Frontal cortex (tissue), 3 donors: ENCODE measurements at regions not wholly inside any gene's neighbourhood (a gene's known extent, or its start where the extent isn't known, plus 50 kb on each side); places are given as distances from the start of the nearest gene placed in this dataset.

ENCODE experiments used
- DNase-seq, 2 donors: peaks; one replicate each; pipeline ENCODE4 v3.0.0; 2012; ENCODE audit warnings: low spot score in 2 of 2
- FAIRE-seq: peaks from 2 replicates; lab custom pipeline; 2012; peaks lifted over from hg19 to GRCh38; lab: Jason Lieb, UNC
- donor health status: control.
- donor health status: control.
- donor health status: control.

GRCh38 chr6:163941624-163941976 lies 527.1 kb downstream of the QKI start:
- no peak for FAIRE-seq
- DNase-seq: no peak

- DNase-seq (no peak), FAIRE-seq (no peak)
Measured at GRCh38 chr6:163940705-163941623, 526.4 kb downstream of the QKI start.

DNA sequence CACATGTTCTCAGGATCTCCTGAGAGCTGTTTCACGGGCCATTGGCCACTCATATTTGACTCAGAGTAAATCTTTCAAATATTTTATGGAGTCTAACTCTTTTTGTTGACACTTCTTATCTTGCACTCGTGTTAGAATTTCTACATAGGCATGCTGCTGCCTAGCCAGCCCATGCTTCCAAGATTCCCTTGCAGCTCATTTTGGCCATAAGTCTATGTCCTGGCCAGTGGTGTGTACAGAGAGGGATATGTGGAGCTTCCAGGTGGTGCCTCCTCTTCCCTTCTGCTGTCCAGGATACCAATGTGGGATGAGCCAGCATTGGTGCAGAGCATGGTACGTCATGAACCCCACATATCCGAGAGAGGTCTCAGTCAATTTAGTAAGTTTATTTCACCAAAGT lies 522.6 kb downstream of the QKI start:
- DNase-seq: no peak
- no peak for FAIRE-seq

GRCh38 chr6:163935158-163935762 lies 520.7 kb downstream of the QKI start:
- FAIRE-seq (no peak), DNase-seq (no peak)

- no peak for FAIRE-seq
- DNase-seq: no peak
Measured at GRCh38 chr6:163930012-163930411, 515.5 kb downstream of the QKI start.

DNA sequence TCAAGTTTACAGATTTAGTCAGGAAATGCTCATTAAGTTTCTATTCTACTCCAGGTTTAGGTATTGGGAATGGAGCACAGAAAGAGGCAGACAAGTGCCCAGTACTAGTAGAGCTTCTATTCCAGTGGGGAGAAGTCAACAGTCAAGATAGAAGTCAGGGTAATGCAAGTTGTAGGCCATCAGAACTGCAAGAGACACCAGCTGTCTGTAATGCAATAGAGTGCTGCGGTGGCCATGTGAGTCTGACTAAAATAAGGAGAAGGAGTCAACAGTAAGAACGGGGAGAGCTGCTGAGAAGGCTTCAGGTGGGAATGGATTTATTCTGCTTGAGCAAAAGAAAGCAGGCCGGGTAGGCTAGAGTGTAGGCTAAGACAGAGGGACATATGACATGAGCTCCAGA lies 515.0 kb downstream of the QKI start:
- FAIRE-seq (no peak), DNase-seq (no peak)

GRCh38 chr6:163926642-163927041 lies 512.1 kb downstream of the QKI start:
- FAIRE-seq (no peak), DNase-seq (no peak)

DNA sequence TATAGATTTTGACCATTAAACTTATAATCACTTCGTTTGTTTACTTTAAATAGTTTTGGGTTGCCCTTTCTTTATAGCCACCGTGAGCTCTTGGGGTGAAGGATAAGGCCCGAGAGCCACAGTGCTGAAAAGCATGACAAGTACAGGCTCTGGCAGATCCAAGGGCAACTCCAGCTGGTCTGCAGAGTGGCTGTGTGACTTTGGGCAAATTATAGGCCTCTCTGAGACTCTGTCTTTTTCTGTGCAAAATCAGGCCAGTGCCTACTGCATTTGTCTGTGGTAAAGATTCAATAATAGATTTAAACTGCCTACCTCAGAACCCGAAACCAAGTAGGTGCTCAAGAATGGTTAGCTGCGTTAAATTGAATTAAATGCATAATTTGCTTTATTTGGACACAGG lies 511.3 kb downstream of the QKI start:
- FAIRE-seq: no peak
- DNase-seq: no peak

DNA sequence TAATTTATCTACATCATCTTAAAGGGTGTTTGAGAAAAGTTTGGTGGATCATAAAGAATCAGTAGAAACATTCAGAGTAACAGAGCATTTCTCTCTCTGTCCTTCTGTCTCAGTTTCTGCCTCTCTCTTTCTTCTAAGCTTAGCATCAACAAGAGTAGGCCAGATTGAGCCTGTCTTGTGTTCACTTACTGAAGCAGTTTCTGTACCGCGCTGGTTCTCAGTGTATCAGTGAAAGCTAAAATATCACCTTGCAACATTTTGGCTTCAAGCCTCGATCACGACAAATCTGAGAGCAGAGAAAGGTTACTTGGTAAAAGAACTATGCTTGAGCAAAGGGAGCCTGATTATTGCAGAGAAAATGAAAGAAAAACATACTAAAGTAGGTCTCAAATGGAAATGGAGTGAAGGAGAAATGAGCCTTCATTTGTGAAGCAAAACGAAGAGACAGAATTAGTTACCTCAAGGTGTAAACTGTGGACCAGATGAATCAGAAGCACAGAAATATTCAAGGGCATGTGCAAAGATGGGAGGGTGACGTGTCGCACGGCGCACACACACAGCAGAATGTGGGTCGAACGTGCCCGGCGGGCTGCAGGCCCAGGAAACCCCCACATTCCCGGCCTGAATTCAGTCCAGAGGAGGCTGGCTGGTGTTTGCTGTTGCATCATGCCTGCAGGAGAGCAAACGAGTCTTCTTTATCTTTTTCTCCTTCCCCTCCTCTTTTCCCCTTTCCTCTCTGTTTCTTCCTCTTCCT lies 509.3 kb downstream of the QKI start:
- FAIRE-seq: no peak

GRCh38 chr6:163922562-163922961 lies 508.0 kb downstream of the QKI start:
- FAIRE-seq: no peak

More for the DNA sequence above, 509.3 kb downstream of the QKI start:
- no peak for DNase-seq

DNA sequence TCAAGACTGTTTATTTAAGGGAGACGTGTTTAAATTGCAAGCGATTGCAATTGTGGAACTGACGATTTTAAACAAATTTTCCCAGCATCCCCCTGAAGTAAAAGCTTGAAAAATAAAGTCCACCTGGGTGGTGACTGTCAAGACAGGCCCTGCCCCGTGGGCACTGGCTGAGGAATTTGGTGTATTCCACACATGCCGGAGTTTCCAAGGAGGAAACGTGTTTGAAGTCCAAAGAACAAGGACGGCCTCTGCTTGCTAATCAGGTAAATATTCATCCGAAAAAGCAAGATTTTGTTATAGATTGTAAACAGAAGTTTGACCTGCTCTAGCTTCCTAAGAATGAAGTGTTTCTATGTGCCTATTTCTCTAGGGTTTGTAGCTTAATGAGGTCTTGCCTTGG lies 505.1 kb downstream of the QKI start:
- DNase-seq (no peak), FAIRE-seq (no peak)

More at GRCh38 chr6:163922562-163922961, 508.0 kb downstream of the QKI start:
- no peak for DNase-seq

DNA sequence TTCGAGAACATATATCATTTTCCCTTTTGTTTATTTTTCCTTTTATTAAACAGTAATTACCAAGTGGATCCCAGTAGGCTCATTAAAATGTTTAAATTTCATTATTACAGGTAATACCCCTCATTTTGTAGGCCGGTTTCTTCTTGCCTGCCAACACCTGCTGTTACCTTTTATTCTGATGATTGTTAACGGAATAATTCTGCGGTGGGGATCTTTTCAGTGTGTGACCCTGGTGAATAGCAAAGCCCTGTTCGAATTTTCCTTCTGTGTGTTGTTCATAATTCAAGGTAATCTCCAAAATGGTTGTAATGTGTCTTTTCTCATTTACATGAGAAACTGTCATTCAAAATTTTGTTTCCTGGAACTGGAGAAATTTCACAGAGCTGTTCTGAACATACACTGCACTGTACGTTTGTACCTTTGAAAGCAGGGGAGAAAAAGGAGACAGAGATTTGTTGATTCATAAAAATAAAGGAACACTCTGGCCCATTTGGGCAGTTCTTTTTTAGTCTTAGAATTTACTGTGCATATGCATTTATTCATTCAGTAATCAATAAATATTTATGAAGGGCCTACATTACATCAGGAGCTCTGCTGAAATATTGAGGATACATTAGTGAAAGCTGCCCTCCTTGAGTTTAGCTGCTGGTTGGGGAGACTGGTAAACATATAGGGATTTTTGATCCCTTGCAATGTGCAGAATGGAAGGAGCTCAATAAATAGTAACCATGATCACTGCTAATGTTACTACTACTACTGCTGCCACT lies 502.0 kb downstream of the QKI start:
- FAIRE-seq (no peak), DNase-seq (no peak)

DNA sequence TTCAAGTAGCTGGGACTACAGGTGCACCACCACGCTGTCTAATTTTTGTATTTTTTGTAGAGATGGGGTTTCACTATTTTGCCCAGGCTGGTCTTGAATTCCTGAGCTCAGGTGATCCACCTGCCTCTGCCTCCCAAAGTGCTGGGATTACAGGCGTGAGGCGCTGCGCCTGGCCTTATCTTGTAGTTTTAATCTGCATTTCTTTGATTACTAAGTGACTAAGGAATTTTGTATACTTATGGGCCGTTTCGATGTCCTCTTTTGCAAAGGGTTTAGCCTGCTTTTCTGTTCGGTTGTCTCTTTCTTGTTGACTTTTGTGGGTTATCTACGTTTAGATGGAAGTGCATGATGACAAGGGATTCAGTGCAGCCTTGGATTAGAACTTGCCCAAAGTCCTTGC lies 500.6 kb downstream of the QKI start:
- DNase-seq: no peak

GRCh38 chr6:163913045-163913444 lies 498.5 kb downstream of the QKI start:
- FAIRE-seq (no peak), DNase-seq (no peak)

More for the DNA sequence above, 500.6 kb downstream of the QKI start:
- FAIRE-seq: no peak

GRCh38 chr6:163906006-163906710 lies 491.6 kb downstream of the QKI start:
- FAIRE-seq: no peak
- DNase-seq: no peak

DNA sequence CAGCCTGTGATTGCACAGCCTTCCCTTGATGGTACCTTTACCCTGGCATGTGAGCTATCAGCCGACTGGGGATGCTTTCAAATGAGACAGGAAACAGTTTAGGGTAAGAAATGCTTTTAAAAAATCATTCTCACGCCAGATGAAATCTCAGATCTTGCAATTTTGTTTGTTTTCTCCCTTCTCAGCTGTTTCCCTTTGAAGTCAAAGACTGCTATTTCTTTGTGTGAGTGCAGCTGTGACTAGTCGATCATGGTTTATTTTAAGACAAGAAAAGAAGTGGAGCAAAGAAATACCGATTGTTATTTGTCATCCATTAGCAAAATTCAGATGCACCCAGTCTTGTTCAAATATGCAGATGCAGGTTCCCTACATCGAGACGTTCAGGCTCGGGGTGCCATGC lies 489.7 kb downstream of the QKI start:
- FAIRE-seq: no peak
- DNase-seq: no peak

DNA sequence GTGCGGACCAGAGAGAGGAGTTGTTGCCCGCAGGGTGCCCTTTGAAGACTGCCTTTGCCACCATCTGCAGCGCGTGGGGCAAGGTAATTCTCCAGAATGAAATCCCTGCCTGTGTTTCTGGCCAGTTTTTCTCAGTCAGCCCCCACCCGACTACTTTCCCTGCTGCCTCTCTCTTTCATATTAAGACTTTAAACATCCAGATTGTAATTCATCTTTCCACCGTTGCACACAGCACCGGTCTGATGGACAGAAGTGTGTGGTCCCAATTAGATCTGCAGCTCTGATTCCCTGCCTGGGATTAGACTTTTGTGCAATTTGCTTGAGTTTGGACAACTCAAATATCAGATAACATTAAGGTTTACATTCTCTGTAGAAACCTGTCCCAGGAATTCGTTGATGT lies 489.0 kb downstream of the QKI start:
- no peak for FAIRE-seq
- no peak for DNase-seq

DNA sequence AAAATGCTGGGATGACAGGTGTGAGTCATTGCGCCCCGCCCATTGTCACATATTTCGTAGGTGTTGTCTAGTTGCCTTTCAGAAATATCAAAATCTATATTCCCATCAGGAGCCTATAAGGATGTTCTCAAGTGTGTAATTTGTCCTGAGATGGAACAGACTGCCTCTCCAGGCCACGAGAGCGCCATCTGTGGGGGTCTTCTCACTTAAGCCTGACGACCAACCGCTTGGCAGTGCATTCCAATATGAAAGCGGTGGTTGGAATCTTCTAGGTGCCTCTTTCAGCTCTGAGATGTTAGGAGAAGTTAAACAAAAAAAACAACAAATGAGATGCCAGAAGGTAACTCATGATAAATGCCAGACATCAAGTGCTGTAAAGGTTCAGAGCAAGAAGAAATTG lies 488.5 kb downstream of the QKI start:
- DNase-seq (no peak), FAIRE-seq (no peak)

DNA sequence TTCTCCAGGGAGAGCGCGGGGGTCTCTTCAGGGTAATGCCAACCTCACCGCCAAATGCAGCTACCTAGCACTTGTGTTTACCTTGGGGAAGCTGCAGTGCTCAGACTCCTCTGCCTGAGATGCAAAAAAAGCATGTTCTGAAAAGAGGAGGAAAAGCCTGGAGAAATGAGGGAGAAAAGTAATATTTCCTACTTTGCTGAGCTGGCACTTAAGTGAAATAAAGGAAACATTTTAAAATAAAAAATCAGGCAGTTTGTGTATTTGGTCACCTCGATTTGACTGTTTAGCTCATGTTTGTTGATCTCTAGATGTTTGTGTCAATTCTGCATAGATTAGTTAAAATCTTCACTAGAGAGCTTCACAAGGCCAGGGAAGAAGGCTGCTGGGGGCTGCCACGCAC lies 487.2 kb downstream of the QKI start:
- DNase-seq (no peak), FAIRE-seq (no peak)

DNA sequence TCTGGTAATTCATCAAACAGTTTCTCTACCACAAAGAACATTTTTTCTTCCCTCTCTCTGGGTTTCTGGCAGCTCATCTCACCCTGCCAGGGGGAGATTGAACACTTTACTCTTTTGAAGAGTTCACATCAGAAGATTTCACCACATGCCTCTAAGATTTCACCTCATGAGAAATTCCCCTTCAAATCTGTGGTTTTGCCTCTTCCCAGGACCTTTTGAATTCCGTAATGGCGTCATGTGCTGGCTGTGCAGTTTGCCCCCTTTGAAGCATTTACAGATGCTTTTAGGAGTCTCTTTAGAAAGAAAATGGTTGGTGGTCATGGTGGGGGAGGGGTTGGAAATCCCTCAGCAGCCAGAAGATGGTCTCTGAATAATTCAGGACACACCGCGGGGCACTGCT lies 486.1 kb downstream of the QKI start:
- FAIRE-seq (no peak), DNase-seq (no peak)
